MM.1S (cell line): ENCODE measurements at regions not wholly inside any gene's neighbourhood (a gene's known extent, or its start where the extent isn't known, plus 50 kb on each side); places are given as distances from the start of the nearest gene placed in this dataset.

Experiments used
- CTCF ChIP-seq: fragments of 300-600 bp; sonication (generic); IDR thresholded peaks from 2 replicates; pipeline ENCODE4 v1.5.1; 2016; ENCODE audit warnings: antibody characterized with exemption, low read length, mixed read lengths
- EZH2 ChIP-seq: fragments of 300-600 bp; sonication (generic); optimal IDR thresholded peaks from 2 replicates; pipeline ENCODE3; 2017; ENCODE audit warnings: low read depth, mild to moderate bottlenecking, antibody characterized with exemption, low read length, mixed read lengths

GRCh38 chr1:60878323-60878722, 204.0 kb upstream of the NFIA start:
- TF ChIP-seq CTCF, result no peak
- no peak for TF ChIP-seq EZH2
